Naive thymus-derived CD4-positive, alpha-beta T cell (primary cell): ENCODE measurements at regions not wholly inside any gene's neighbourhood (a gene's known extent, or its start where the extent isn't known, plus 50 kb on each side); places are given as distances from the start of the nearest gene placed in this dataset.

Experiments used
- ATAC-seq: fragments of 150-1000 bp; cut with Tn5 transposase; 2 replicates; pipeline ENCODE4 v1.10.0; 2021; ENCODE audit warnings: mild to moderate bottlenecking, moderate library complexity
- CTCF ChIA-PET: fragments of 350-600 bp; sonication (Branson Sonifier 250); formaldehyde crosslinking; loops from one replicate; lab custom pipeline; 2021; ENCODE audit warnings: antibody characterized with exemption; lab: Charles Lee
- POLR2A ChIA-PET: fragments of 350-600 bp; sonication (Branson Sonifier 250); formaldehyde crosslinking; loops from one replicate; lab custom pipeline; 2021; ENCODE audit warnings: antibody characterized with exemption, inconsistent platforms; lab: Charles Lee
- DNase-seq, 9 donors: peaks; one replicate each; pipeline versions ENCODE4 v3.0.0 to v3.0.0-alpha.2; 2020 to 2022; ENCODE audit warnings: mixed read lengths in 1 of 9
- H3K27ac ChIP-seq: one replicate; pipeline ENCODE4 v1.7.0; 2013; ENCODE audit warnings: mild to moderate bottlenecking, low read depth, low read length, moderate library complexity
- H3K27me3 ChIP-seq, 2 donors: one replicate each; pipeline ENCODE4 v1.7.0; 2013; ENCODE audit warnings: low read length in 2 of 2, mild to moderate bottlenecking in 2 of 2, moderate library complexity in 2 of 2; ENCODE audit not compliant: control insufficient read depth in 2 of 2, insufficient read depth in 2 of 2
- H3K36me3 ChIP-seq, 3 experiments: 1 replicate in 2 of 3; 2 replicates in 1 of 3; pipeline ENCODE4 v1.7.0; 2013; ENCODE audit warnings: low read length in 3 of 3, mild to moderate bottlenecking in 3 of 3, moderate library complexity in 1 of 3; ENCODE audit not compliant: insufficient read depth in 3 of 3, control insufficient read depth in 2 of 3
- H3K4me1 ChIP-seq, 2 donors: one replicate each; pipeline ENCODE4 v1.7.0; 2013; ENCODE audit warnings: low read length in 2 of 2, mild to moderate bottlenecking in 2 of 2, moderate library complexity in 1 of 2; ENCODE audit not compliant: control insufficient read depth in 2 of 2, insufficient read depth in 2 of 2
- H3K4me3 ChIP-seq: 2 replicates; pipeline ENCODE4 v1.7.0; 2013; ENCODE audit warnings: mild to moderate bottlenecking, low read length
- H3K9me3 ChIP-seq, 3 experiments: 1 replicate in 2 of 3; 2 replicates in 1 of 3; pipeline ENCODE4 v1.7.0; 2013; ENCODE audit warnings: low read length in 3 of 3; ENCODE audit not compliant: control insufficient read depth in 2 of 3
- H3K27ac Mint-ChIP-seq, 9 donors: one replicate each; pipeline ENCODE4 v1.8.0; 2020 to 2022; ENCODE audit warnings: mixed read lengths in 9 of 9, mild to moderate bottlenecking in 8 of 9, moderate library complexity in 5 of 9, inconsistent platforms in 2 of 9
- H3K27me3 Mint-ChIP-seq, 5 donors: one replicate each; pipeline ENCODE4 v1.8.0; 2021 to 2022; ENCODE audit warnings: mixed read lengths in 5 of 5, mild to moderate bottlenecking in 1 of 5
- H3K36me3 Mint-ChIP-seq, 5 donors: one replicate each; pipeline ENCODE4 v1.8.0; 2020 to 2022; ENCODE audit warnings: mixed read lengths in 5 of 5, mild to moderate bottlenecking in 3 of 5, inconsistent platforms in 1 of 5
- H3K4me1 Mint-ChIP-seq, 7 donors: one replicate each; pipeline ENCODE4 v1.8.0; 2020 to 2022; ENCODE audit warnings: mixed read lengths in 7 of 7, mild to moderate bottlenecking in 3 of 7, inconsistent platforms in 1 of 7
- H3K4me3 Mint-ChIP-seq, 10 donors: one replicate each; pipeline ENCODE4 v1.8.0; 2020 to 2022; ENCODE audit warnings: mild to moderate bottlenecking in 10 of 10, mixed read lengths in 10 of 10, moderate library complexity in 6 of 10, inconsistent platforms in 2 of 10
- H3K9me3 Mint-ChIP-seq, 11 donors: one replicate each; pipeline ENCODE4 v1.8.0; 2020 to 2022; ENCODE audit warnings: mixed read lengths in 11 of 11, mild to moderate bottlenecking in 4 of 11, inconsistent platforms in 1 of 11, moderate library complexity in 1 of 11
- intact Hi-C, 2 donors: fragments of 100-400 bp; cut with micrococcal nuclease; formaldehyde crosslinking; loops; one replicate each; pipeline ENCODE4 v1.15.1; 2023

DNA sequence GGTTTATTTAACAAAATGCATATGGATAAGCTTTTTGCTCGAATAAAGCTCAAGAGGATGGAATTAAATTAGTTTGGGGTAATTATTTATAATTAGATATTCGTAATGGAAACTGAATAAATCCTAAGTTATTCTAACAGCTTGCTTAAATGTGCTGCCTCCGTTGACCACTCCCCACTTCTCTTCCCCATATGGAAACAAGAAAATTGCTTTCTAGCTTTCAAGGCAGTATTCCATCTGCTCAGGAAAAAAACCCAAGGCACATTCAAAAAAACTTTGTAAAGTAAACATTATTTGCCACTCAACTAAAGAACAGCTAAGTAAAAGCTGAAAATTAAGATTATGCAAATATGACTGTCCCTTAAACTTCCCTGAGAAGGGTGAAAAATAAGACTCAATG is 369.2 kb downstream of the HAO1 start:
- ATAC-seq = no peak
- no peak for DNase-seq
- H3K4me1 ChIP-seq = no peaks in the 10 kb centered on the region
- Mint-ChIP-seq H3K4me1 (no peaks in the 10 kb centered on the region), H3K4me3 (no peak overlapping the region), H3K9me3 (peaks cover 0 to 9% (median 2%) of the 10 kb centered on the region in 11 donors), H3K27me3 (no peaks in the 10 kb centered on the region), H3K36me3 (no peaks in the 10 kb centered on the region), H3K27ac (no peak overlapping the region)
- H3K9me3 ChIP-seq = no peaks in the 10 kb centered on the region
- H3K27me3 ChIP-seq = no peaks in the 10 kb centered on the region
- no peak overlapping the region for H3K27ac ChIP-seq
- CTCF ChIA-PET = interaction anchor here (0.7 kb wide), 1 partner anchor 9 kb away, joined by 3 read pairs; no protein-coding TSS in a partner anchor
- no peaks in the 10 kb centered on the region for H3K36me3 ChIP-seq
- intact Hi-C loops = no loop called here
- POLR2A ChIA-PET = no interaction called here
- H3K4me3 ChIP-seq = no peak overlapping the region

- Mint-ChIP-seq H3K9me3 (peaks cover 0 to 11% (median 2%) of the 10 kb centered on the region in 11 donors), H3K4me1 (no peaks in the 10 kb centered on the region), H3K27ac (no peak overlapping the region), H3K4me3 (no peak overlapping the region), H3K27me3 (no peaks in the 10 kb centered on the region), H3K36me3 (no peaks in the 10 kb centered on the region)
- Histone ChIP-seq H3K36me3 (no peaks in the 10 kb centered on the region), H3K9me3 (no peaks in the 10 kb centered on the region), H3K27me3 (no peaks in the 10 kb centered on the region), H3K4me1 (no peaks in the 10 kb centered on the region), H3K4me3 (no peak overlapping the region), H3K27ac (no peak overlapping the region)
- intact Hi-C loops = no loop called here
- no peak for ATAC-seq
- POLR2A ChIA-PET = no interaction called here
- DNase-seq = no peak
- CTCF ChIA-PET = no interaction called here
Measured at GRCh38 chr20:7571521-7572055, 368.7 kb downstream of the HAO1 start.

- ChIA-PET CTCF (interaction anchor here (0.6 kb wide), 1 partner anchor 9 kb away, joined by 3 read pairs; no protein-coding TSS in a partner anchor), POLR2A (no interaction called here)
- peaks cover 0 to 18% (median 4%) of the 10 kb centered on the region in 11 donors for H3K9me3 Mint-ChIP-seq
- no peak overlapping the region for H3K4me3 ChIP-seq
- no peaks in the 10 kb centered on the region for H3K27me3 ChIP-seq
- no peak overlapping the region for H3K4me3 Mint-ChIP-seq
- H3K27me3 Mint-ChIP-seq = no peaks in the 10 kb centered on the region
- H3K9me3 ChIP-seq = no peaks in the 10 kb centered on the region
- H3K27ac Mint-ChIP-seq = no peak overlapping the region
- no peaks in the 10 kb centered on the region for H3K36me3 ChIP-seq
- intact Hi-C loops = no loop called here
- H3K4me1 Mint-ChIP-seq = no peaks in the 10 kb centered on the region
- H3K4me1 ChIP-seq = no peaks in the 10 kb centered on the region
- H3K27ac ChIP-seq = no peak overlapping the region
- peaks cover 0 to 3% (median 0%) of the 10 kb centered on the region in 5 donors for H3K36me3 Mint-ChIP-seq
- ATAC-seq = no peak
- DNase-seq = no peak
Measured at GRCh38 chr20:7579888-7580287, 360.4 kb downstream of the HAO1 start.

- no peaks in the 10 kb centered on the region for H3K36me3 ChIP-seq
- H3K27me3 ChIP-seq = no peaks in the 10 kb centered on the region
- H3K4me1 ChIP-seq = no peaks in the 10 kb centered on the region
- Mint-ChIP-seq H3K9me3 (peaks cover 0 to 15% (median 2%) of the 10 kb centered on the region in 11 donors), H3K27me3 (no peaks in the 10 kb centered on the region), H3K27ac (no peak overlapping the region), H3K4me1 (no peaks in the 10 kb centered on the region), H3K4me3 (no peak overlapping the region), H3K36me3 (no peaks in the 10 kb centered on the region)
- H3K9me3 ChIP-seq = no peaks in the 10 kb centered on the region
- no peak overlapping the region for H3K4me3 ChIP-seq
- H3K27ac ChIP-seq = no peak overlapping the region
- CTCF ChIA-PET = no interaction called here
- intact Hi-C loops = no loop called here
- DNase-seq = no peak
- POLR2A ChIA-PET = no interaction called here
- ATAC-seq = no peak
Measured at GRCh38 chr20:7585126-7585679, 355.1 kb downstream of the HAO1 start.

DNA sequence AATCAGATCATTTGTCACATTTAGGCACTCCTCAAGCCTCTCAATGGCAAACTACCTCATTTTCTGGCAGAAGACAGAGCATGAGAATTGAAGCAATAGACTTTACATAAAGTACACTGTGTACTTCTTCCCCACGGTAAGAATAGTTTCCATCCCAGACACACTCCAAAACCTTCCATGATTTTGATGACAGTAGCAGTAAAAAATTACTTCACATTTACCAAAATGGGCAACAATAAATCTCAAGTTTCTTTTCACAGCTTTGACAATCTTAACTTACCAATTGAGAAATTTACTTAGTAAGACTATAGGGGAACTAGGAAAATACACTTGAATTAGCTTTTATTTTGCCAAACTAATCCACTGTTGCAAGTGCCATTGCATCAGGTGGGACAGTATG is 353.8 kb downstream of the HAO1 start:
- H3K36me3 Mint-ChIP-seq = no peaks in the 10 kb centered on the region
- Histone ChIP-seq H3K27me3 (no peaks in the 10 kb centered on the region), H3K9me3 (no peaks in the 10 kb centered on the region), H3K36me3 (no peaks in the 10 kb centered on the region), H3K4me1 (no peaks in the 10 kb centered on the region), H3K4me3 (no peak overlapping the region), H3K27ac (no peak overlapping the region)
- no peaks in the 10 kb centered on the region for H3K4me1 Mint-ChIP-seq
- H3K4me3 Mint-ChIP-seq = no peak overlapping the region
- ChIA-PET POLR2A (no interaction called here), CTCF (no interaction called here)
- no peak for DNase-seq
- no peaks in the 10 kb centered on the region for H3K27me3 Mint-ChIP-seq
- intact Hi-C loops = no loop called here
- H3K27ac Mint-ChIP-seq = no peak overlapping the region
- ATAC-seq = no peak
- H3K9me3 Mint-ChIP-seq = peaks cover 0 to 15% (median 2%) of the 10 kb centered on the region in 11 donors

- Histone ChIP-seq H3K4me3 (no peak overlapping the region), H3K4me1 (no peaks in the 10 kb centered on the region), H3K27ac (no peak overlapping the region), H3K9me3 (no peaks in the 10 kb centered on the region), H3K36me3 (no peaks in the 10 kb centered on the region), H3K27me3 (no peaks in the 10 kb centered on the region)
- H3K9me3 Mint-ChIP-seq = peaks cover 0 to 15% (median 5%) of the 10 kb centered on the region in 11 donors
- H3K4me1 Mint-ChIP-seq = no peaks in the 10 kb centered on the region
- DNase-seq (no peak), ATAC-seq (no peak)
- H3K36me3 Mint-ChIP-seq = no peaks in the 10 kb centered on the region
- no peak overlapping the region for H3K27ac Mint-ChIP-seq
- H3K4me3 Mint-ChIP-seq = no peak overlapping the region
- intact Hi-C loops = no loop called here
- H3K27me3 Mint-ChIP-seq = no peaks in the 10 kb centered on the region
- ChIA-PET CTCF (no interaction called here), POLR2A (no interaction called here)
Measured at GRCh38 chr20:7589164-7589563, 351.1 kb downstream of the HAO1 start.

DNA sequence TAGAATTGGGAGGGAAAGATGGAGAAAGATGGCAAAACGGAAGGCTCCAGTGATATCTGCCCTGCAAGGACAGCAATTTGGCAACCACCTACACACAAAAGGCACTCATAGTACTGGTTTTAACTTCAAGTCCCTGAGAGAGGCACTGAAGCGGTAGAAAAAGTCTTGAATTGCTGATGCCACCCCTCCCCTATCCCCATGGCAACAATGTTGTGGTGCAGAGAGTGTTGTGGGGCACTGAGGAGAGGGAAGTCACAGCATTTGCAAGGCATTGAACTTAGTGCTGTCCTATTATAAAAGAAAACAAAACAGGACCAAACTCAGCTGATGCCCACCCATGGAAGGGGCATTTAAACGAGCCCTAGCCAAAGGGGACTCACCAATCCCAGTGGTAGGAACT is 343.7 kb downstream of the HAO1 start:
- Histone ChIP-seq H3K27me3 (no peaks in the 10 kb centered on the region), H3K4me1 (no peaks in the 10 kb centered on the region), H3K4me3 (no peak overlapping the region), H3K36me3 (no peaks in the 10 kb centered on the region), H3K9me3 (no peaks in the 10 kb centered on the region), H3K27ac (no peak overlapping the region)
- Mint-ChIP-seq H3K9me3 (peaks cover 0 to 22% (median 10%) of the 10 kb centered on the region in 11 donors), H3K27ac (no peak overlapping the region), H3K4me1 (no peaks in the 10 kb centered on the region), H3K36me3 (no peaks in the 10 kb centered on the region), H3K27me3 (no peaks in the 10 kb centered on the region), H3K4me3 (no peak overlapping the region)
- no peak for DNase-seq
- CTCF ChIA-PET = no interaction called here
- POLR2A ChIA-PET = no interaction called here
- intact Hi-C loops = no loop called here
- no peak for ATAC-seq
